GM12891 (cell line): ENCODE measurements at regions not wholly inside any gene's neighbourhood (a gene's known extent, or its start where the extent isn't known, plus 50 kb on each side); places are given as distances from the start of the nearest gene placed in this dataset.
"Not testable (repeated sequence)": the region's sequence is repeated elsewhere in the genome, so short reads cannot be mapped to it uniquely, and the experiment has no call there.

ENCODE experiments used
- DNase-seq: peaks from one replicate; pipeline ENCODE4 v3.0.0; 2011; ENCODE audit warnings: low spot score; ENCODE audit not compliant: insufficient read length
- FAIRE-seq: peaks from 2 replicates; lab custom pipeline; 2011; peaks lifted over from hg19 to GRCh38; lab: Jason Lieb, UNC
- PAX5 ChIP-seq: IDR thresholded peaks from 2 replicates; pipeline ENCODE4 v1.6.1; 2011; ENCODE audit warnings: low read length, moderate library complexity, mild to moderate bottlenecking; ENCODE audit not compliant: insufficient read depth, severe bottlenecking
- POLR2A ChIP-seq: IDR thresholded peaks from 2 replicates; pipeline ENCODE4 v1.6.1; 2011; ENCODE audit warnings: low read depth, low read length, control low read depth
- POLR2AphosphoS5 ChIP-seq: IDR thresholded peaks from 2 replicates; pipeline ENCODE4 v1.6.1; 2011; ENCODE audit warnings: low read depth, low read length, control low read depth
- POU2F2 ChIP-seq: IDR thresholded peaks from 2 replicates; pipeline ENCODE4 v1.6.1; 2011; ENCODE audit warnings: low read depth, mild to moderate bottlenecking, control low read depth, low read length, moderate library complexity
- SPI1 ChIP-seq: IDR thresholded peaks from 2 replicates; pipeline ENCODE4 v1.6.1; 2011; ENCODE audit warnings: low read depth, low read length, control low read depth
- TAF1 ChIP-seq: IDR thresholded peaks from 2 replicates; pipeline ENCODE4 v1.6.1; 2011; ENCODE audit warnings: low read depth, low read length, control low read depth

- TF ChIP-seq POLR2AphosphoS5 (no peak), POU2F2 (no peak), POLR2A (no peak), PAX5 (no peak), TAF1 (no peak), SPI1 (no peak)
- DNase-seq (no peak), FAIRE-seq (no peak)
Measured at GRCh38 chr10:3382092-3382491, 209.5 kb upstream of the PITRM1 start.

GRCh38 chr10:3380406-3381050, 207.9 kb upstream of the PITRM1 start:
- TF ChIP-seq POU2F2 (no peak), POLR2AphosphoS5 (no peak), SPI1 (no peak), POLR2A (no peak), PAX5 (no peak), TAF1 (no peak)
- no peak for FAIRE-seq
- DNase-seq = no peak

- TF ChIP-seq POU2F2 (no peak), PAX5 (no peak), TAF1 (no peak), POLR2AphosphoS5 (no peak), SPI1 (no peak), POLR2A (no peak)
- FAIRE-seq (no peak), DNase-seq (no peak)
Measured at GRCh38 chr10:3376631-3377030, 204.0 kb upstream of the PITRM1 start.

- TF ChIP-seq POLR2AphosphoS5 = no peak
- no peak for TF ChIP-seq POU2F2
- no peak for TF ChIP-seq PAX5
- TF ChIP-seq TAF1 = no peak
- no peak for TF ChIP-seq POLR2A
- FAIRE-seq (no peak), DNase-seq (no peak)
Measured at GRCh38 chr10:3375505-3375904, 202.9 kb upstream of the PITRM1 start.

GRCh38 chr10:3374914-3375313, 202.3 kb upstream of the PITRM1 start:
- TF ChIP-seq POLR2AphosphoS5 (no peak), TAF1 (no peak), PAX5 (no peak), SPI1 (no peak), POU2F2 (no peak), POLR2A (no peak)
- DNase-seq (no peak), FAIRE-seq (no peak)

- not testable (repeated sequence) for DNase-seq, FAIRE-seq
Measured at GRCh38 chr10:3373374-3374027, 200.9 kb upstream of the PITRM1 start.

- DNase-seq (no peak), FAIRE-seq (no peak)
- TF ChIP-seq POLR2A (no peak), TAF1 (no peak), PAX5 (no peak), POU2F2 (no peak), SPI1 (no peak), POLR2AphosphoS5 (no peak)
Measured at GRCh38 chr10:3372281-3372680, 199.7 kb upstream of the PITRM1 start.

- not testable (repeated sequence) for DNase-seq, FAIRE-seq
Measured at GRCh38 chr10:3371624-3372023, 199.0 kb upstream of the PITRM1 start.

- no peak for FAIRE-seq
- no peak for TF ChIP-seq POLR2A
- no peak for TF ChIP-seq POU2F2
- no peak for TF ChIP-seq POLR2AphosphoS5
- TF ChIP-seq TAF1 = no peak
- TF ChIP-seq PAX5 = no peak
- no peak for TF ChIP-seq SPI1
- DNase-seq = no peak
Measured at GRCh38 chr10:3366735-3367405, 194.3 kb upstream of the PITRM1 start.

GRCh38 chr10:3366043-3366442, 193.5 kb upstream of the PITRM1 start:
- TF ChIP-seq SPI1 (no peak), POLR2A (no peak), POU2F2 (no peak), POLR2AphosphoS5 (no peak), PAX5 (no peak)
- FAIRE-seq (no peak), DNase-seq (no peak)
